ENCODE measurements at regions not wholly inside any gene's neighbourhood (a gene's known extent, or its start where the extent isn't known, plus 50 kb on each side); places are given as distances from the start of the nearest gene placed in this dataset.

- no peak for TF ChIP-seq CTCF (IDR thresholded peaks at IDR 0.05; ENCODE audit: borderline replicate concordance, extremely low read depth, low read length, poor library complexity, severe bottlenecking)
- TF ChIP-seq EZH2 (IDR thresholded peaks at IDR 0.05; ENCODE audit: borderline replicate concordance, low read depth, low read length, severe bottlenecking), result no peak
These were observed 65.6 kb upstream of the SGCD start for GRCh38 chr5:156261275-156261939.

Data from DND-41 (cell line).